H4 (cell line): ENCODE measurements at regions not wholly inside any gene's neighbourhood (a gene's known extent, or its start where the extent isn't known, plus 50 kb on each side); places are given as distances from the start of the nearest gene placed in this dataset.

Experiments
- DNase-seq: peaks from one replicate; pipeline ENCODE4 v3.0.0-alpha.2; 2015; ENCODE audit warnings: low spot score

DNA sequence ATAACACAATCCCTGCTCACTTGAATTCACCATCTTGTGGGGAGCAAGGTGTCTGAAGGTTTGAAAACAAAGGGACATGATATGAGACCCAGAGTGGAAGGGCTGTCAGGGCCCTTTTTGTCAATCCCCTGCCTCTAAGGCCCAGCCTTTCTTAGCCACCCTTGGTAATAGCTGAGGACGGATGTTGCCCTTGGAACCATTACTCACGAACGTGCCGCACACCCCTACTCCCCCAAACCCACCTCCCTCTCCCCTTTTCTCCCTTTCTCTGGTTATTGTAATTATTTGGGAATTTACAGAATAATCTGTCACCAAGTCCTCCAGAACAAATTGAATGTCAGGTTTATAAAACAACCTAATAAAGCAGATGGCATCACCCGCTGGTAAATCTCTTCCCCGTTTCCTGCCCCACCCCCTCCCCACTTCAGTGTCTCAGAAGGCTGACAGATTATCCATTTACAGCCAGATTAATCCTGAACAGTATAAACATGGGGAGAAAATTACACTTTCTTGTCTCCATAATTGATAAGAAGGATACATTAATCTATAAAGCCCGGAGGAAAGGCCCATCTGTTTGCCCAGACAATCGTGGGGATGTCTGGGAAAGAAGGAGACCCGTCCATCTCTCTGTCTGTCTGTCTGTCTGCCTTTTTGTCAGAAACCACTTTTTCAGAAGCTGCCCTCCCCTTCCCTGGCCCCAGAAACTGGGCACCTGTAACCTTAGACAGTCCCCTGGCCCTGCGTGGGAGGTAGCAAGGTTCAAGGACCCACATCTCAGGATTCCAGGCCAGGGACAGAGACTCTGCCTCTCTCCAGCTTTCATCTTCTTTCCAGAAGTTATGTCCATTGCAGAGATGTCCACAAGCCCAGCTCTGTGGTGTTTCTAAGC lies 60.6 kb upstream of the CD34 start:
- DNase-seq, result no peak

GRCh38 chr1:207970329-207971233 lies 59.7 kb upstream of the CD34 start:
- no peak for DNase-seq

DNA sequence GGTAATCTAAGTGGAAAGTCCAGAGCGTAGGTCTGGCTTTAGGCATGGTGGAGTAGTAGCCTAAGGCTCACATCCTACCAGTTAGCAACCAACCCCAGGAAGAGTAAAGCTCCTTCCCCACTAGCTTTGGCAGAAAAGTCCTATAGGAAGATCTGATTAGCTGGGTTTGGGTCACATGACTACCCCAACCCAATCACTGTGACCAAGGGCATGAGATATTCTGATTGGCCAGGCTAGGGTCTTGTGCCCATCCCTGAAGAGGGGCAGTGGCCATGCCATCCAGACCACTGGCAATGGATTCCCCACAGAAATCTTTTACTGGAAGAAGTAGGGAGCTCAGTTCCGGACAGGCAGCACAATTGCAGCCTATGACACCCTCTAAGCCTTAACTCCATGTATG lies 58.6 kb upstream of the CD34 start:
- DNase-seq, result no peak

DNA sequence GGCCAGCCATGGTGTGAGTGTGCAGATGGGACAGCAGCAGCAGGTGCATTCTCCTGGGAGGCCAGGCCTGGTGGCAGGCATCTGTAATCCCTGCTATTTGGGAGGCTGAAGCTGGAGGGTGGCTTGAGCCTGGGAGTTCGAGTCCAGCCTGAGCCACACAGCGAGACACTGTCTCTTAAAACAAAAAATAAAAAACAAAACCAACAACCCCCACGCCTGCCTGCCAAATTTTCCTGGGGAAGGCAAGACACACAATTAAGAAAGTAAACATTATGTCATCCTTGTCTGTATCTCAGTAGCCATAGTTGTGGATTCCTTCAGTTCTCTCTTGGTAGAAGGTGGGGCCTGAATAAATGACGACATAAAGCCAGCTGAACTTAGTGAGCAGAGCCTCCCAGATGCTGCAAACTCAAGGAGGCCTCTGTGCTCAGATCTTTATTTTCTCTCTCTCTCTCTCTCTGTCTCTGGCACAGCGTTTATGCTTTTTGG lies 57.6 kb upstream of the CD34 start:
- DNase-seq, result no peak

DNA sequence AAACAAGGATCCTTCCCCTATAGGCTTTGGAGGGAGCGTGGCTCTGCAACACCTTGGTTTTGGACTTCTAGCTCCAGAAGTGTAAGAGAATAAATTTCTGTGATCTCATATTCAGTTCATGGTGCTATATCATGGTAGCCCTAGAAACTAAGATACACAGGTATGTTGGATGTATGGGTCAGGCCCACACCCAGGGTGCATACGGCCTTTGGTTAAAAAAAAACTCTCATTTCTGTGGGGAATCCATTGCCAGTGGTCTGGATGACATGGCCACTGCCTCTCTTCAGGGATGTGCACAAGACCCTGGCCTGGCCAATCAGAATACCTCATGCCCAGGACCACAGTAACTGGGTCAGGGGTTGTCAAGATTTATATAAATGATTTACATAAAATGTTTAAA lies 56.8 kb upstream of the CD34 start:
- DNase-seq, result no peak

- no peak for DNase-seq
Measured at GRCh38 chr1:207966521-207966920, 55.6 kb upstream of the CD34 start.

DNA sequence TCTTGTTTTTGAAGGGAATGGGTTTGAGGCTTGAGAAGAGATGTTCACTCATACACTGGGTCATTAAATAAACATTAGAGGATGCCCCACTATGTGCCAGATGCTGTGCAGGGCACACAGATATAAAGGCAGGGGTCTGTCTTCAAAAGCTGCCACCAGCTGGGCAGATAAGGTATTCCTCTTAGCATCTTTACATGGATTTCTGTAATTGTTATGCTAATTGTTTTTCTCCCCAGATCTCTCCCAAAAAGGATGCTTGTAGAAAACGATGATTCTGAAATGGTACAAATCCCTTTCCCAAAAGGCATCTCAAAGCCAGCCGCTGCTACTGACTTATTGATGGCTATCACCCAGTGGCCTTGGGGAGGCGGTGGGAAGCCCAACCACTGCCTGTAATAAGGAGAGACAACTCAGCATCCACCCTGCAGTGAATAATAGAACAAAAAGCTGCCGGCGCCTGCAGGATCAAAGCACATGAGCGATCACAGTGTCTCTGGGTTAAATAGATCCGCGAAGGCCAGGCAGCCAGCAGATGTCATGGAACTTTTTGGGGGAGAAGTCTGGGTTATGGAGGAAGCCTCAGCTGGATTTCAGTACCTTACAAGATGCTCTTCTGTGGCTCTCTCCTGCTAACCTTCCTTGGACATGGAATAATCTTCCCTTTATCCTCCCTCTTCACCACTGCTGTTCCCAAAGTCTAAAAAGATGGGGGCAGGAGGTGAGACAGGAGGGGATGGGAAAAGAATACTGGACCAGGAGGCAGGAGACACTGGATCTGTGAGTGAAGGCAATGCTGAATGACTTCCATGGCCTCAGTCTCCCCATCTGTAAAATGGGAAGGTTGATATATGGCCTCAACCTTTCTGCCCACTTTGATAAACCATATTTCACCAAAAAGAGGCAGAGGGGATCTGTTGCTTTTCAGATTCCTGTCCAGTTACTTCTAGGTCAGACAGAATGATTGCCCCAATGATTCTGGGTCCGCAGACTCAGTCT lies 54.8 kb upstream of the CD34 start:
- DNase-seq, result no peak

DNA sequence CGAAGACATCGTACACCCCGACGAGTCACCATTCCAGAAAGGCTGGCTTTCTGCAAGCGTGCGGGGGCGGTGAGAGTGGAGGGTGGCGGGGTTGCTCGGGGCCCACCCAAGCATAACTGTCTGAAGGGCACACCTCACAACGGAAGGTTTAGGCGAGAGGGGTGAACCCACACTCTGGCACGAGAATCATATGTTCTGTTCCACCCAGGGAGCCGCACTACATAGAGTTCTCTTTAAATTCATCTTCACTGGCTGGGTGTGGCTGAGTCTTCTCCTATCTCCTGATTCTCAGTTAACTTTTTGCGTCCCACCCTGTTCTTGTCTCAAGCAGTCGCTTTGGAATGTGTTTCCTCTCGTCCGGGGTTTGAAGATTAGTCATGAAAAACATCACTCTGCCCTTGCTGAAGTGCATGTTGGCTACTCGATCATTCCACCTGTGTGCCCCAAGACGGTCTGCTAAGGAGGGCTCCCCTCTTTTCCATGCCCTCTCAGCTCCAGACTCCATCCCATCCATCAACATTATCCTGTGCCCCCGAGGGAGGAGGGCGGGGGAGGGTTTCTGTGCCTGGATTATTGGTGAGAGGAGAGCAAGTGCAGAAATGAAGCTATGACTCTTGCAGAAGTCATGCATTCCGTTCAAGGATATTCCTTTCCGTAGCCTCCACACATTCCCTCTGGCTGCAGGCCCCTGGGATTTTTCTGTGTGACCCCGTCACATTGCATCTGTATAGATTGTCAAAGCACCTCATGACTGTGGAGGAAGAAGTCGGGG lies 53.5 kb upstream of the CD34 start:
- no peak for DNase-seq

GRCh38 chr1:207963427-207964194 lies 52.7 kb upstream of the CD34 start:
- peak; percentile 73 for DNase-seq

DNA sequence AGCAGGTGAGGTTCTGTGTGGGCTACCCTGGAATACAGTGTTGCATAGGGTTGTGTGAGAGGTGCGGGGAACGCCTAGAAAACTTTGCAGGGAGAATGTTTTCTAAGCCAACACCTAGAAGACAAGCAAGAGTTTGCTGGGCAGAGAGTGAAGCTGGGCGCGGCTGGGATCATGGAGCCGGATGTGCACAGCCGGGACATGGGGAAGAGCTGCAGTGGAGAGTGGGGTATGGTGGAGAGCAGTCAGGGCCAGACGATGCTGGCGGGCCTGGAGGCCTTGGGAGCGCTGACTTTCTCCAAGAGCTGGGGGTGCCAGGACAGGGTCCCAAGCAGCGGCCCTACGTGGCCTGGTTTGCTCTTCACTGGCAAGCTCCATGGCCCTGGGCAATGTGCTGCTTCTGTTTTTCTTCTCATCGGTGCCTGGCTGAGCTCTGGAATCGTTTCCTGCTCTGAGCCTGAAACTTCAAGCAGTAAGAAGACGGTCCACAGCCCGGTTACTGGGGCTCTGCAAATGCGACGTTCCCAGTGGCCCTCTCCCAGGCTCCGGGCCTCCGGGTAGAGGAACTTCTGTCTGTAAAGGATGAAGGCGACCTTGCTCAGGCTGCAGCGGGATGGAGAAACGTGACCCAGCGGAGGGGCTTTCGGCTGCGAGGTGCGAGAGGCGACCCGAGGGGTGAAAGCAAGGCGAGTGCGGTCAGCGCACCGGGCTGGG lies 51.9 kb upstream of the CD34 start:
- no peak for DNase-seq
